HL-60 (cell line): ENCODE measurements at regions not wholly inside any gene's neighbourhood (a gene's known extent, or its start where the extent isn't known, plus 50 kb on each side); places are given as distances from the start of the nearest gene placed in this dataset.

Experiments used
- CTCF ChIP-seq: IDR thresholded peaks from one replicate; pipeline ENCODE4 v1.5.1; 2011; ENCODE audit warnings: low read length, control low read depth, inconsistent platforms; ENCODE audit not compliant: insufficient read depth
- POLR2AphosphoS5 ChIP-seq: IDR thresholded peaks from 2 replicates; pipeline ENCODE4 v1.6.1; 2012; ENCODE audit warnings: low read depth
- SPI1 ChIP-seq: IDR thresholded peaks from 2 replicates; pipeline ENCODE4 v1.6.1; 2012; ENCODE audit warnings: low read depth, mild to moderate bottlenecking, borderline replicate concordance
- TF ChIP-seq, protein P1 (sequence below): IDR thresholded peaks from 2 replicates; pipeline ENCODE4 v1.6.1; 2012; ENCODE audit warnings: low read depth; ENCODE audit not compliant: insufficient replicate concordance

- TF ChIP-seq CTCF (no peak), POLR2AphosphoS5 (no peak), SPI1 (no peak)
- TF ChIP-seq, protein P1, sequence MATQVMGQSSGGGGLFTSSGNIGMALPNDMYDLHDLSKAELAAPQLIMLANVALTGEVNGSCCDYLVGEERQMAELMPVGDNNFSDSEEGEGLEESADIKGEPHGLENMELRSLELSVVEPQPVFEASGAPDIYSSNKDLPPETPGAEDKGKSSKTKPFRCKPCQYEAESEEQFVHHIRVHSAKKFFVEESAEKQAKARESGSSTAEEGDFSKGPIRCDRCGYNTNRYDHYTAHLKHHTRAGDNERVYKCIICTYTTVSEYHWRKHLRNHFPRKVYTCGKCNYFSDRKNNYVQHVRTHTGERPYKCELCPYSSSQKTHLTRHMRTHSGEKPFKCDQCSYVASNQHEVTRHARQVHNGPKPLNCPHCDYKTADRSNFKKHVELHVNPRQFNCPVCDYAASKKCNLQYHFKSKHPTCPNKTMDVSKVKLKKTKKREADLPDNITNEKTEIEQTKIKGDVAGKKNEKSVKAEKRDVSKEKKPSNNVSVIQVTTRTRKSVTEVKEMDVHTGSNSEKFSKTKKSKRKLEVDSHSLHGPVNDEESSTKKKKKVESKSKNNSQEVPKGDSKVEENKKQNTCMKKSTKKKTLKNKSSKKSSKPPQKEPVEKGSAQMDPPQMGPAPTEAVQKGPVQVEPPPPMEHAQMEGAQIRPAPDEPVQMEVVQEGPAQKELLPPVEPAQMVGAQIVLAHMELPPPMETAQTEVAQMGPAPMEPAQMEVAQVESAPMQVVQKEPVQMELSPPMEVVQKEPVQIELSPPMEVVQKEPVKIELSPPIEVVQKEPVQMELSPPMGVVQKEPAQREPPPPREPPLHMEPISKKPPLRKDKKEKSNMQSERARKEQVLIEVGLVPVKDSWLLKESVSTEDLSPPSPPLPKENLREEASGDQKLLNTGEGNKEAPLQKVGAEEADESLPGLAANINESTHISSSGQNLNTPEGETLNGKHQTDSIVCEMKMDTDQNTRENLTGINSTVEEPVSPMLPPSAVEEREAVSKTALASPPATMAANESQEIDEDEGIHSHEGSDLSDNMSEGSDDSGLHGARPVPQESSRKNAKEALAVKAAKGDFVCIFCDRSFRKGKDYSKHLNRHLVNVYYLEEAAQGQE = no peak
Measured at GRCh38 chr21:27813344-27813743, 846.5 kb upstream of the ADAMTS5 start.
